HG03108 (cell line): ENCODE measurements at regions not wholly inside any gene's neighbourhood (a gene's known extent, or its start where the extent isn't known, plus 50 kb on each side); places are given as distances from the start of the nearest gene placed in this dataset.

ENCODE experiments used
- ATAC-seq: cut with Tn5 transposase; IDR thresholded peaks from one replicate; pipeline ENCODE4 v1.9.1; 2021; ENCODE audit warnings: moderate library complexity; ENCODE audit not compliant: unreplicated experiment

GRCh38 chr20:21808863-21809664, 103.6 kb downstream of the PAX1 start:
- ATAC-seq = no peak

- no peak for ATAC-seq
Observed at GRCh38 chr20:21808139-21808538, 102.7 kb downstream of the PAX1 start.

- no peak for ATAC-seq
Observed at GRCh38 chr20:21804802-21805201, 99.3 kb downstream of the PAX1 start.

- no peak for ATAC-seq
Observed at GRCh38 chr20:21801193-21801592, 95.7 kb downstream of the PAX1 start.

GRCh38 chr20:21798384-21798783, 92.9 kb downstream of the PAX1 start:
- ATAC-seq = no peak

- no peak for ATAC-seq
Observed at GRCh38 chr20:21796059-21796458, 90.6 kb downstream of the PAX1 start.

GRCh38 chr20:21788082-21788481, 82.6 kb downstream of the PAX1 start:
- ATAC-seq = no peak

GRCh38 chr20:21781446-21782075, 76.1 kb downstream of the PAX1 start:
- ATAC-seq = no peak

- ATAC-seq = no peak
Observed at GRCh38 chr20:21780528-21780927, 75.1 kb downstream of the PAX1 start.
